IMR-90 (cell line): ENCODE measurements at regions not wholly inside any gene's neighbourhood (a gene's known extent, or its start where the extent isn't known, plus 50 kb on each side); places are given as distances from the start of the nearest gene placed in this dataset.

ENCODE experiments used
- ATAC-seq: fragments of 200-7000 bp; cut with Tn5 transposase; 2 replicates; pipeline ENCODE4 v1.9.1; 2020; ENCODE audit warnings: low read depth, mild to moderate bottlenecking, moderate library complexity
- BruUV-seq: library from RNA; stranded (reverse); fragments of 400-500 nt; replicated peaks from 2 replicates; lab custom pipeline; 2021; lab: Mats Ljungman, UMichigan
- CTCF ChIA-PET: fragments of 300-600 bp; formaldehyde crosslinking; extraction: SDS; loops from one replicate; lab custom pipeline; 2021; ENCODE audit warnings: antibody characterized with exemption; lab: Yijun Ruan, JAX
- POLR2A ChIA-PET: fragments of 300-600 bp; sonication (Branson Sonifier 250); formaldehyde crosslinking; loops from one replicate; lab custom pipeline; 2022; ENCODE audit warnings: antibody characterized with exemption; ENCODE audit not compliant: unreplicated experiment; lab: Charles Lee
- DNase-seq: peaks from one replicate; pipeline ENCODE4 v3.0.0; 2013
- H2AFZ ChIP-seq: replicated peaks from 2 replicates; pipeline ENCODE3; 2013; ENCODE audit warnings: low read length, mild to moderate bottlenecking; ENCODE audit not compliant: poor library complexity
- H2AK5ac ChIP-seq: 2 replicates; pipeline ENCODE4 v1.6.1; 2013; ENCODE audit warnings: low read depth, low read length, inconsistent platforms
- H2AK9ac ChIP-seq: replicated peaks from 2 replicates; pipeline ENCODE3; 2013; ENCODE audit warnings: mild to moderate bottlenecking, low read depth, low read length, moderate library complexity; ENCODE audit not compliant: poor library complexity
- H2BK120ac ChIP-seq: 2 replicates; pipeline ENCODE4 v1.6.1; 2013; ENCODE audit warnings: low read depth, low read length, inconsistent platforms
- H2BK15ac ChIP-seq: 3 replicates; pipeline ENCODE4 v1.6.1; 2013; ENCODE audit warnings: low read depth, low read length, inconsistent platforms
- H2BK20ac ChIP-seq: 2 replicates; pipeline ENCODE4 v1.6.1; 2013; ENCODE audit warnings: low read depth, mild to moderate bottlenecking, inconsistent platforms, low read length, moderate library complexity
- H2BK5ac ChIP-seq: 2 replicates; pipeline ENCODE4 v1.6.1; 2013; ENCODE audit warnings: mild to moderate bottlenecking, low read depth, low read length, inconsistent platforms; ENCODE audit not compliant: poor library complexity, severe bottlenecking
- H3K14ac ChIP-seq: replicated peaks from 2 replicates; pipeline ENCODE4 v1.6.1; 2013; ENCODE audit warnings: low read depth, low read length, inconsistent platforms
- H3K18ac ChIP-seq: 2 replicates; pipeline ENCODE4 v1.6.1; 2013; ENCODE audit warnings: low read depth, low read length, control low read depth
- H3K23ac ChIP-seq: 2 replicates; pipeline ENCODE4 v1.6.1; 2013; ENCODE audit warnings: low read depth, low read length, inconsistent platforms
- H3K27ac ChIP-seq: 2 replicates; pipeline ENCODE4 v1.5.1; 2013; ENCODE audit warnings: mild to moderate bottlenecking, control low read depth, low read length; ENCODE audit not compliant: insufficient read depth
- H3K27me3 ChIP-seq: 2 replicates; pipeline ENCODE4 v1.6.1; 2013; ENCODE audit warnings: low read length; ENCODE audit not compliant: control insufficient read depth, insufficient read depth
- H3K36me3 ChIP-seq: 2 replicates; pipeline ENCODE4 v1.6.1; 2013; ENCODE audit warnings: low read length, mixed read lengths; ENCODE audit not compliant: control insufficient read depth, insufficient read depth
- H3K4ac ChIP-seq: 2 replicates; pipeline ENCODE4 v1.6.1; 2013; ENCODE audit warnings: low read depth, low read length, inconsistent platforms
- H3K4me1 ChIP-seq: 2 replicates; pipeline ENCODE4 v1.6.1; 2013; ENCODE audit warnings: low read length, mixed read lengths; ENCODE audit not compliant: control insufficient read depth, insufficient read depth
- H3K4me2 ChIP-seq: 2 replicates; pipeline ENCODE4 v1.6.1; 2013; ENCODE audit warnings: low read depth, mild to moderate bottlenecking, control low read depth, low read length, moderate library complexity
- H3K4me3 ChIP-seq: 2 replicates; pipeline ENCODE4 v1.5.1; 2013; ENCODE audit warnings: low read depth, mild to moderate bottlenecking, control low read depth, low read length, moderate library complexity; ENCODE audit not compliant: insufficient read depth
- H3K56ac ChIP-seq: 2 replicates; pipeline ENCODE4 v1.6.1; 2013; ENCODE audit warnings: low read length, inconsistent platforms; ENCODE audit not compliant: insufficient read depth; ENCODE audit errors: extremely low read depth
- H3K79me1 ChIP-seq, 2 experiments: 2 replicates each; pipeline ENCODE4 v1.6.1; 2013; ENCODE audit warnings: low read length in 2 of 2, inconsistent platforms in 1 of 2, low read depth in 1 of 2
- H3K9ac ChIP-seq: 2 replicates; pipeline ENCODE4 v1.6.1; 2013; ENCODE audit warnings: low read depth, low read length, control low read depth
- H3K9me1 ChIP-seq: 2 replicates; pipeline ENCODE4 v1.6.1; 2013; ENCODE audit warnings: low read length, inconsistent platforms; ENCODE audit not compliant: insufficient read depth
- H3K9me3 ChIP-seq: 2 replicates; pipeline ENCODE4 v1.6.1; 2013; ENCODE audit warnings: low read length; ENCODE audit not compliant: control insufficient read depth, insufficient read depth
- H4K20me1 ChIP-seq: 2 replicates; pipeline ENCODE4 v1.6.1; 2013; ENCODE audit warnings: low read length, inconsistent platforms; ENCODE audit not compliant: insufficient read depth
- H4K5ac ChIP-seq: 2 replicates; pipeline ENCODE4 v1.6.1; 2013; ENCODE audit warnings: mild to moderate bottlenecking, low read depth, low read length, control low read depth
- H4K8ac ChIP-seq, 2 experiments: 2 replicates each; pipeline ENCODE4 v1.6.1; 2013; ENCODE audit warnings: low read depth in 2 of 2, low read length in 2 of 2, control low read depth in 1 of 2, inconsistent platforms in 1 of 2
- H4K91ac ChIP-seq: 2 replicates; pipeline ENCODE4 v1.6.1; 2013; ENCODE audit warnings: low read depth, low read length, inconsistent platforms; ENCODE audit not compliant: insufficient read depth
- CEBPB ChIP-seq: IDR thresholded peaks from 2 replicates; pipeline ENCODE4 v1.6.1; 2012; ENCODE audit warnings: low read depth, low read length, improper control_type of control experiment
- CHD1 ChIP-seq: IDR thresholded peaks from 2 replicates; pipeline ENCODE4 v1.6.1; 2012; ENCODE audit warnings: low read depth, low read length, improper control_type of control experiment
- CTCF ChIP-seq: conservative IDR thresholded peaks from 2 replicates; pipeline ENCODE4 v1.5.1; 2012; ENCODE audit warnings: mild to moderate bottlenecking, low read depth, low read length, improper control_type of control experiment
- MAFK ChIP-seq: IDR thresholded peaks from 2 replicates; pipeline ENCODE4 v1.6.1; 2012; ENCODE audit warnings: low read depth, low read length, improper control_type of control experiment
- MXI1 ChIP-seq: IDR thresholded peaks from 2 replicates; pipeline ENCODE4 v1.6.1; 2012; ENCODE audit warnings: low read depth, mild to moderate bottlenecking, low read length, moderate library complexity, borderline replicate concordance
- NFE2L2 ChIP-seq: fragments of 150-350 bp; IDR thresholded peaks from 2 replicates; pipeline ENCODE4 v1.6.1; 2016; ENCODE audit warnings: low read depth, mild to moderate bottlenecking, low read length
- SMC3 ChIP-seq: fragments of 150-350 bp; IDR thresholded peaks from 2 replicates; pipeline ENCODE4 v1.6.1; 2016; ENCODE audit warnings: low read depth, mild to moderate bottlenecking, antibody characterized with exemption, low read length, moderate library complexity
- WGBS, 2 experiments: methylation state at CpG; one replicate each; pipeline versions ENCODE4 v1.1.5 to v1.1.7; 2013; ENCODE audit warnings: missing lambda C conversion rate in 2 of 2; ENCODE audit not compliant: insufficient read length in 1 of 2; ENCODE audit errors: extremely low coverage in 2 of 2; 5-methylcytosine and 5-hydroxymethylcytosine counted together
- dilution Hi-C: fragments of 300-500 bp; cut with HindIII; formaldehyde crosslinking; loops from one replicate; pipeline ENCODE4 v1.14.3; 2018; ENCODE audit warnings: low sequenced_read_pairs; ENCODE audit not compliant: unreplicated experiment
- in situ Hi-C: fragments of 300-500 bp; cut with MboI; formaldehyde crosslinking; loops from 3 replicates; pipeline ENCODE4 v1.14.3; 2019; ENCODE audit warnings: low sequenced_read_pairs, inconsistent platforms, mixed read lengths
- intact Hi-C: fragments of 100-400 bp; cut with micrococcal nuclease; formaldehyde crosslinking; loops from 2 replicates; pipeline ENCODE4 v1.10.0; 2022

GRCh38 chr14:83473416-83474235 lies 1940.0 kb upstream of the SEL1L start (continued):
- TF ChIP-seq CTCF, result no peak

- Histone ChIP-seq H3K56ac (no peak overlapping the region), H3K4me3 (no peak overlapping the region), H4K20me1 (no peaks in the 10 kb centered on the region), H3K4me1 (0 out of 2 replicates have a peak, but pooled peaks cover 1% of the 10 kb centered on the region), H2AK9ac (no peak overlapping the region), H3K23ac (no peak overlapping the region), H2AFZ (no peak overlapping the region), H2BK120ac (no peak overlapping the region), H3K27ac (no peak overlapping the region), H3K4me2 (no peak overlapping the region), H3K9me1 (no peaks in the 10 kb centered on the region), H3K4ac (no peak overlapping the region), H3K18ac (no peak overlapping the region), H4K5ac (no peak overlapping the region), H3K9ac (no peak overlapping the region), H2BK5ac (no peak overlapping the region), H4K8ac (no peak overlapping the region), H3K27me3 (no peaks in the 10 kb centered on the region), H3K9me3 (no peaks in the 10 kb centered on the region), H2BK15ac (no peak overlapping the region), H3K36me3 (no peaks in the 10 kb centered on the region), H3K14ac (no peak overlapping the region), H4K91ac (no peak overlapping the region), H2BK20ac (no peak overlapping the region), H3K79me1 (no peaks in the 10 kb centered on the region), H2AK5ac (no peak overlapping the region)
- no TSS peak for BruUV-seq
- dilution Hi-C loops, result no loop called here
- TF ChIP-seq CTCF (no peak), MXI1 (no peak), SMC3 (no peak), CEBPB (no peak), NFE2L2 (no peak), MAFK (no peak), CHD1 (no peak)
- no CpG with 5 or more reads among the region's 6 CpGs for WGBS, 2 experiments
- POLR2A ChIA-PET, result no interaction called here
- intact Hi-C loops, result no loop called here
- DNase-seq, result peak; percentile 20
- in situ Hi-C loops, result no loop called here
- CTCF ChIA-PET, result no interaction called here
- ATAC-seq, result no peak
These were observed 1945.1 kb upstream of the SEL1L start for GRCh38 chr14:83478741-83479140.
